B cell (primary cell): ENCODE measurements at regions not wholly inside any gene's neighbourhood (a gene's known extent, or its start where the extent isn't known, plus 50 kb on each side); places are given as distances from the start of the nearest gene placed in this dataset.

Source experiments
- ATAC-seq: fragments of 200-7000 bp; cut with Tn5 transposase; one replicate; pipeline ENCODE4 v1.10.0; 2021; ENCODE audit warnings: low read depth, mild to moderate bottlenecking, moderate number of reproducible peaks, moderate library complexity
- CTCF ChIA-PET: fragments of 350-600 bp; sonication (Branson Sonifier 250); formaldehyde crosslinking; loops from one replicate; lab custom pipeline; 2021; ENCODE audit warnings: antibody characterized with exemption, inconsistent platforms; lab: Charles Lee
- POLR2A ChIA-PET: fragments of 350-600 bp; sonication (Branson Sonifier 250); formaldehyde crosslinking; loops from one replicate; lab custom pipeline; 2021; ENCODE audit warnings: antibody characterized with exemption; lab: Charles Lee
- DNase-seq: peaks from one replicate; pipeline ENCODE4 v3.0.0; 2013
- H2AFZ ChIP-seq: 2 replicates; pipeline ENCODE4 v1.6.1; 2012; ENCODE audit warnings: mild to moderate bottlenecking, low read depth, low read length; ENCODE audit not compliant: insufficient read depth, poor library complexity, severe bottlenecking
- H3K27ac ChIP-seq, 2 donors: 1 replicate in 1 of 2; 2 replicates in 1 of 2; pipeline ENCODE4 v1.5.1; 2012 to 2013; ENCODE audit warnings: low read length in 2 of 2, mild to moderate bottlenecking in 2 of 2, moderate library complexity in 1 of 2
- H3K27me3 ChIP-seq, 4 experiments: fragments of 200-600 bp in 1 of 4; sonication (generic) in 1 of 4; replicated peaks in 1 of 4; 1 replicate in 2 of 4; 2 replicates in 2 of 4; pipeline versions ENCODE4 v1.6.1 to v1.7.0; 2013 to 2016; ENCODE audit warnings: low read length in 3 of 4, mild to moderate bottlenecking in 2 of 4, mixed read lengths in 1 of 4, moderate library complexity in 1 of 4; ENCODE audit not compliant: insufficient read depth in 4 of 4, control insufficient read depth in 3 of 4; ENCODE audit errors: control extremely low read depth in 1 of 4
- H3K36me3 ChIP-seq, 2 experiments: replicated peaks in 1 of 2; 1 replicate in 1 of 2; 2 replicates in 1 of 2; pipeline versions ENCODE4 v1.6.1 to v1.7.1; 2013; ENCODE audit warnings: low read length in 1 of 2; ENCODE audit not compliant: insufficient read depth in 2 of 2, control insufficient read depth in 1 of 2; ENCODE audit errors: control extremely low read depth in 1 of 2, extremely low read depth in 1 of 2
- H3K4me1 ChIP-seq, 2 donors: fragments of 200-600 bp in 1 of 2; sonication (generic) in 1 of 2; 1 replicate in 1 of 2; 2 replicates in 1 of 2; pipeline versions ENCODE4 v1.5.1 to v1.6.1; 2013 to 2017; ENCODE audit warnings: low read length in 2 of 2; ENCODE audit not compliant: control insufficient read depth in 2 of 2, insufficient read depth in 2 of 2
- H3K4me2 ChIP-seq: replicated peaks from 2 replicates; pipeline ENCODE3; 2012; ENCODE audit warnings: mild to moderate bottlenecking, low read depth, low read length; ENCODE audit not compliant: poor library complexity, severe bottlenecking
- H3K4me3 ChIP-seq, 5 experiments: fragments of 200-600 bp in 1 of 5; sonication (generic) in 1 of 5; 1 replicate in 3 of 5; 2 replicates in 2 of 5; pipeline versions ENCODE4 v1.5.1 to v1.7.0; 2011 to 2016; ENCODE audit warnings: low read length in 4 of 5, mild to moderate bottlenecking in 4 of 5, low read depth in 2 of 5, control low read depth in 1 of 5, moderate library complexity in 1 of 5; ENCODE audit not compliant: insufficient read depth in 1 of 5; ENCODE audit errors: control extremely low read depth in 1 of 5, extremely low read depth in 1 of 5
- H3K79me2 ChIP-seq: fragments of 200-600 bp; sonication (generic); one replicate; pipeline ENCODE4 v1.6.0; 2016; ENCODE audit warnings: low read length; ENCODE audit not compliant: control insufficient read depth, insufficient read depth
- H3K9ac ChIP-seq: fragments of 200-600 bp; sonication (generic); 2 replicates; pipeline ENCODE4 v1.6.1; 2017; ENCODE audit warnings: mild to moderate bottlenecking, low read length, moderate library complexity
- H3K9me3 ChIP-seq, 3 donors: one replicate each; pipeline versions ENCODE4 v1.6.1 to v1.7.1; 2013; ENCODE audit warnings: low read length in 2 of 3; ENCODE audit not compliant: control insufficient read depth in 2 of 3, insufficient read depth in 1 of 3; ENCODE audit errors: control extremely low read depth in 1 of 3
- H4K20me1 ChIP-seq: 2 replicates; pipeline ENCODE4 v1.6.0; 2012; ENCODE audit warnings: mild to moderate bottlenecking, low read length; ENCODE audit not compliant: insufficient read depth, control insufficient read depth, poor library complexity, severe bottlenecking
- H3K27ac Mint-ChIP-seq: one replicate; pipeline ENCODE4 v1.8.0; 2021; ENCODE audit warnings: mixed read lengths
- H3K27me3 Mint-ChIP-seq: one replicate; pipeline ENCODE4 v1.8.0; 2021; ENCODE audit warnings: mixed read lengths
- H3K4me1 Mint-ChIP-seq: one replicate; pipeline ENCODE4 v1.8.0; 2021; ENCODE audit warnings: mixed read lengths
- H3K4me3 Mint-ChIP-seq: one replicate; pipeline ENCODE4 v1.8.0; 2021; ENCODE audit warnings: mixed read lengths
- H3K9me3 Mint-ChIP-seq: one replicate; pipeline ENCODE4 v1.8.0; 2022; ENCODE audit warnings: mixed read lengths; ENCODE audit not compliant: insufficient read depth
- EZH2 ChIP-seq: IDR thresholded peaks from 2 replicates; pipeline ENCODE4 v1.6.1; 2012; ENCODE audit warnings: borderline replicate concordance, low read depth, mild to moderate bottlenecking, moderate library complexity, low read length; ENCODE audit not compliant: insufficient read depth, poor library complexity, severe bottlenecking
- WGBS: methylation state at CpG from one replicate; pipeline ENCODE4 v1.1.5; 2013; ENCODE audit warnings: missing lambda C conversion rate; ENCODE audit not compliant: insufficient coverage; 5-methylcytosine and 5-hydroxymethylcytosine counted together
- intact Hi-C: fragments of 100-400 bp; cut with micrococcal nuclease; formaldehyde crosslinking; loops from one replicate; pipeline ENCODE4 v1.10.0; 2022
- TF ChIP-seq, protein P1 (sequence below): fragments of 200-600 bp; IDR thresholded peaks from one replicate; pipeline ENCODE4 v1.8.0; 2022; ENCODE audit warnings: antibody characterized with exemption, mild to moderate bottlenecking

DNA sequence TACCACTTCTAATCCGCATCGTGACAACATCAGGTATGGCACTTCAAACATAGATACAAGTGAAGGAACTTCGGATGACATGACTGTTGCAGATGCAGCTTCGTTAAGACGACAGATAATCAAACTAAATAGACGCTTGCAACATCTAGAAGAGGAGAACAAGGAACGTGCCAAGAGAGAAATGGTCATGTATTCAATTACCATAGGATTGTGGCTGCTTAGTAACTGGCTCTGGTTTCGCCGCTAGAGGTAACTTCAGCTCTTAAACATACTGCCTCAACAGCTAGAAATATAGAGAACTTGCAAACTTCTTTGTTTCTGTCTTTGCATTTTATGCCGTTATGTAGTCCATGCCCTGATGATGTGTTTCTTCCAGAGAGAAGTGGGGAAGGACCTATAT lies 530.8 kb upstream of the DIPK2B start:
- ATAC-seq (no peak), DNase-seq (no peak)
- H3K4me3 ChIP-seq = no peak overlapping the region
- H3K27me3 Mint-ChIP-seq = no peaks in the 10 kb centered on the region
- no peaks in the 10 kb centered on the region for H3K79me2 ChIP-seq
- no peak overlapping the region for H2AFZ ChIP-seq
- H3K9ac ChIP-seq = no peak overlapping the region
- intact Hi-C loops = no loop called here
- H3K36me3 ChIP-seq = no peaks in the 10 kb centered on the region
- POLR2A ChIA-PET = no interaction called here
- no peak overlapping the region for H3K27ac ChIP-seq
- 100% methylated on average over 3 of the region's 10 CpGs for WGBS
- H3K4me3 Mint-ChIP-seq = no peak overlapping the region
- no peak for TF ChIP-seq EZH2
- TF ChIP-seq, protein P1, sequence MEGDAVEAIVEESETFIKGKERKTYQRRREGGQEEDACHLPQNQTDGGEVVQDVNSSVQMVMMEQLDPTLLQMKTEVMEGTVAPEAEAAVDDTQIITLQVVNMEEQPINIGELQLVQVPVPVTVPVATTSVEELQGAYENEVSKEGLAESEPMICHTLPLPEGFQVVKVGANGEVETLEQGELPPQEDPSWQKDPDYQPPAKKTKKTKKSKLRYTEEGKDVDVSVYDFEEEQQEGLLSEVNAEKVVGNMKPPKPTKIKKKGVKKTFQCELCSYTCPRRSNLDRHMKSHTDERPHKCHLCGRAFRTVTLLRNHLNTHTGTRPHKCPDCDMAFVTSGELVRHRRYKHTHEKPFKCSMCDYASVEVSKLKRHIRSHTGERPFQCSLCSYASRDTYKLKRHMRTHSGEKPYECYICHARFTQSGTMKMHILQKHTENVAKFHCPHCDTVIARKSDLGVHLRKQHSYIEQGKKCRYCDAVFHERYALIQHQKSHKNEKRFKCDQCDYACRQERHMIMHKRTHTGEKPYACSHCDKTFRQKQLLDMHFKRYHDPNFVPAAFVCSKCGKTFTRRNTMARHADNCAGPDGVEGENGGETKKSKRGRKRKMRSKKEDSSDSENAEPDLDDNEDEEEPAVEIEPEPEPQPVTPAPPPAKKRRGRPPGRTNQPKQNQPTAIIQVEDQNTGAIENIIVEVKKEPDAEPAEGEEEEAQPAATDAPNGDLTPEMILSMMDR = no peak
- no peaks in the 10 kb centered on the region for H3K4me1 ChIP-seq
- H3K27me3 ChIP-seq = peaks cover 0 to 4% (median 0%) of the 10 kb centered on the region in 4 experiments
- H4K20me1 ChIP-seq = no peaks in the 10 kb centered on the region
- H3K4me1 Mint-ChIP-seq = peaks cover 3% of the 10 kb centered on the region
- H3K9me3 Mint-ChIP-seq = no peaks in the 10 kb centered on the region
- CTCF ChIA-PET = no interaction called here
- no peak overlapping the region for H3K4me2 ChIP-seq
- no peak overlapping the region for H3K27ac Mint-ChIP-seq
- H3K9me3 ChIP-seq = no peaks in the 10 kb centered on the region

DNA sequence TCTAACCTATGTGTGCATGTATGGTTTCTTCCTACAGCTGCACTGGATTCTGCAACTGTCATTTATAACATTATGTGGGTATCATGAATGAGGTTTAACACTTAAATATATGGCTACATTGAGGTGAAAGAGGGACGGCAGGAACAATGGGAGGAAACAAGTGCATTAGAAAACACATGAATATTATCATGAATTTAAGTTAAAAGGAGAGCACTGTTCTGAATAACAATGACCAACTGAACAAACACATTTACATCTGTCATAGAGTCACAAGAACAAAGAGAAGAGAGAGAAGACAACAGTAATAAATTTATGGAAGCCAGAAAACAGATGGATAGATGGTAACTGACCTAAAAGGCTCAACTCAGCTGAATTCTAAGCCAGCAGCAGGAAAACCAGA lies 527.1 kb upstream of the DIPK2B start:
- no peak for DNase-seq
- Histone ChIP-seq H2AFZ (no peak overlapping the region), H3K27ac (no peak overlapping the region), H3K4me2 (no peak overlapping the region), H3K9me3 (no peaks in the 10 kb centered on the region), H4K20me1 (no peaks in the 10 kb centered on the region), H3K79me2 (no peaks in the 10 kb centered on the region), H3K4me3 (no peak overlapping the region), H3K27me3 (peaks cover 0 to 4% (median 0%) of the 10 kb centered on the region in 4 experiments), H3K9ac (no peak overlapping the region), H3K36me3 (no peaks in the 10 kb centered on the region), H3K4me1 (no peaks in the 10 kb centered on the region)
- POLR2A ChIA-PET = no interaction called here
- Mint-ChIP-seq H3K27ac (no peak overlapping the region), H3K27me3 (no peaks in the 10 kb centered on the region), H3K4me1 (no peaks in the 10 kb centered on the region), H3K4me3 (no peak overlapping the region), H3K9me3 (no peaks in the 10 kb centered on the region)
- CTCF ChIA-PET = interaction anchor here (1.1 kb wide), 1 partner anchor 12 kb away, joined by 3 read pairs; no protein-coding TSS in a partner anchor
- WGBS = no CpG with 5 or more reads among the region's 1 CpG
- TF ChIP-seq EZH2 = no peak
- TF ChIP-seq, protein P1 = no peak
- no peak for ATAC-seq
- intact Hi-C loops = no loop called here
